Prostate gland (tissue), 2 donors: ENCODE measurements at regions not wholly inside any gene's neighbourhood (a gene's known extent, or its start where the extent isn't known, plus 50 kb on each side); places are given as distances from the start of the nearest gene placed in this dataset.

Experiments
- DNase-seq: peaks from one replicate; pipeline ENCODE4 v3.0.0-alpha.2; 2019; ENCODE audit warnings: low spot score
- H3K27ac ChIP-seq, 2 donors: fragments of 200-600 bp; sonication (generic); 2 replicates each; pipeline ENCODE4 v1.5.1; 2017 to 2019
- H3K27me3 ChIP-seq: fragments of 200-600 bp; sonication (generic); replicated peaks from 2 replicates; pipeline ENCODE4 v1.5.1; 2019; ENCODE audit not compliant: insufficient read depth
- H3K36me3 ChIP-seq, 2 donors: fragments of 200-600 bp; sonication (generic); 1 replicate in 1 of 2; 2 replicates in 1 of 2; pipeline versions ENCODE4 v1.5.1 to v1.8.1; 2017 to 2019
- H3K4me1 ChIP-seq: fragments of 200-600 bp; sonication (generic); replicated peaks from 2 replicates; pipeline ENCODE4 v1.5.1; 2019
- H3K4me3 ChIP-seq, 2 donors: fragments of 200-600 bp; sonication (generic); 2 replicates each; pipeline ENCODE4 v1.5.1; 2017 to 2019
- H3K9me3 ChIP-seq: fragments of 200-600 bp; sonication (generic); 2 replicates; pipeline ENCODE4 v1.5.1; 2017
- POLR2A ChIP-seq: fragments of 450-650 bp; IDR thresholded peaks from one replicate; pipeline ENCODE4 v1.6.1; 2016; ENCODE audit warnings: antibody characterized with exemption, mild to moderate bottlenecking
- POLR2AphosphoS5 ChIP-seq: sonication (generic); formaldehyde crosslinking; IDR thresholded peaks from one replicate; pipeline ENCODE4 v1.6.1; 2017; ENCODE audit warnings: antibody characterized with exemption
- WGBS: methylation state at CpG from one replicate; pipeline ENCODE4 v1.1.5; 2018; 5-methylcytosine and 5-hydroxymethylcytosine counted together
- intact Hi-C: fragments of 100-400 bp; cut with DNase I; formaldehyde crosslinking; loops from one replicate; pipeline ENCODE4 v1.14.2; 2022
- TF ChIP-seq, protein P1 (sequence below), 4 experiments: fragments of 200-600 bp in 2 of 4; fragments of 450-650 bp in 2 of 4; sonication (generic) in 2 of 4; IDR thresholded peaks; 1 replicate in 3 of 4; 2 replicates in 1 of 4; pipeline ENCODE4 v1.5.1; 2016 to 2019; ENCODE audit warnings: antibody characterized with exemption in 4 of 4, mild to moderate bottlenecking in 2 of 4, moderate library complexity in 2 of 4

DNA sequence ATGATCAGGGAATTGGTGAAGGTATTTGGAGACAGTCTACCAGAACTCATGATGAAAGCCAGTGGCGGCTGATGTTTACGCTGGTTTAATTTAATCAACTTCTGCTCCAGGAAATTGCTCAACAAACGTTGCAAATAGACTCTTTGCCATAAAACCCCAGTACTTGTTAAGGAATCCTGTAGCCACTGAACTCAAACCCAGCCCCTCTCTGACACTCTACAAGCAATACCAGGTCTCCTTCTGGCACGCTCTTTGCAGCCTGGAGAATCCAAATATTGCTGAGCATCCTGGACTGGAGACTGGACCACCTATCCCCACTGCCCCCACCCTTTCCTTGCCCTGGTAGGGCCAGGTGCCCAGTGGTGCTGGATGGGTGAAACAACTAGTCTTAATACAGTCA, 308.2 kb downstream of the FBXO15 start:
- TF ChIP-seq, protein P1, sequence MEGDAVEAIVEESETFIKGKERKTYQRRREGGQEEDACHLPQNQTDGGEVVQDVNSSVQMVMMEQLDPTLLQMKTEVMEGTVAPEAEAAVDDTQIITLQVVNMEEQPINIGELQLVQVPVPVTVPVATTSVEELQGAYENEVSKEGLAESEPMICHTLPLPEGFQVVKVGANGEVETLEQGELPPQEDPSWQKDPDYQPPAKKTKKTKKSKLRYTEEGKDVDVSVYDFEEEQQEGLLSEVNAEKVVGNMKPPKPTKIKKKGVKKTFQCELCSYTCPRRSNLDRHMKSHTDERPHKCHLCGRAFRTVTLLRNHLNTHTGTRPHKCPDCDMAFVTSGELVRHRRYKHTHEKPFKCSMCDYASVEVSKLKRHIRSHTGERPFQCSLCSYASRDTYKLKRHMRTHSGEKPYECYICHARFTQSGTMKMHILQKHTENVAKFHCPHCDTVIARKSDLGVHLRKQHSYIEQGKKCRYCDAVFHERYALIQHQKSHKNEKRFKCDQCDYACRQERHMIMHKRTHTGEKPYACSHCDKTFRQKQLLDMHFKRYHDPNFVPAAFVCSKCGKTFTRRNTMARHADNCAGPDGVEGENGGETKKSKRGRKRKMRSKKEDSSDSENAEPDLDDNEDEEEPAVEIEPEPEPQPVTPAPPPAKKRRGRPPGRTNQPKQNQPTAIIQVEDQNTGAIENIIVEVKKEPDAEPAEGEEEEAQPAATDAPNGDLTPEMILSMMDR (IDR thresholded peaks at IDR 0.05), result no peak
- TF ChIP-seq POLR2AphosphoS5, result no peak
- TF ChIP-seq POLR2A, result no peak
- Histone ChIP-seq H3K9me3 (no peaks in the 10 kb centered on the region), H3K27ac (no peak overlapping the region), H3K36me3 (no peaks in the 10 kb centered on the region), H3K4me1 (no peaks in the 10 kb centered on the region), H3K4me3 (no peak overlapping the region), H3K27me3 (no peaks in the 10 kb centered on the region)
- intact Hi-C loops, result no loop called here
- no peak for DNase-seq
- WGBS, result 79% methylated on average over 4 of the region's 4 CpGs

DNA sequence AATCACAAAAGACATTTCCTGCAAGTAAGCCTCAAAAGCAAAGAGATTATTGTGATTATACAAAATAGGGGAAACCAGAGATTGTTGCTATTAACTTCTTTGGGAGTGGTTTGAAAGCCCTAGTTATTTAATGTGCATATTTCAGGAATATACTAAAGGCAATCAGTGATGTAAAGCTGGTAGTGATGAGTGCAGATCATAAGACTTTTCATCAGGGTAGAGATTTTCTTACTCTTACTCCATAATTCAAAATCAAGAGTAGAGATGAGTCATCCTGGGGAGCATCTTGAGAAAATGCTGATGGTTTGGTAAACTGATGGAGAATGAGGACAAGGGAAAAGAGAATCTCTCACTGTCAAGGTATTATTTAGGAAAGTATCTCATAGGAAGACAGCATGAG, 309.5 kb downstream of the FBXO15 start:
- Histone ChIP-seq H3K27me3 (no peaks in the 10 kb centered on the region), H3K4me3 (no peak overlapping the region), H3K36me3 (no peaks in the 10 kb centered on the region), H3K9me3 (no peaks in the 10 kb centered on the region), H3K4me1 (no peaks in the 10 kb centered on the region), H3K27ac (no peak overlapping the region)
- TF ChIP-seq POLR2AphosphoS5 (no peak), POLR2A (no peak)
- TF ChIP-seq, protein P1 (IDR thresholded peaks at IDR 0.05), result no peak
- intact Hi-C loops, result no loop called here
- DNase-seq, result no peak

DNA sequence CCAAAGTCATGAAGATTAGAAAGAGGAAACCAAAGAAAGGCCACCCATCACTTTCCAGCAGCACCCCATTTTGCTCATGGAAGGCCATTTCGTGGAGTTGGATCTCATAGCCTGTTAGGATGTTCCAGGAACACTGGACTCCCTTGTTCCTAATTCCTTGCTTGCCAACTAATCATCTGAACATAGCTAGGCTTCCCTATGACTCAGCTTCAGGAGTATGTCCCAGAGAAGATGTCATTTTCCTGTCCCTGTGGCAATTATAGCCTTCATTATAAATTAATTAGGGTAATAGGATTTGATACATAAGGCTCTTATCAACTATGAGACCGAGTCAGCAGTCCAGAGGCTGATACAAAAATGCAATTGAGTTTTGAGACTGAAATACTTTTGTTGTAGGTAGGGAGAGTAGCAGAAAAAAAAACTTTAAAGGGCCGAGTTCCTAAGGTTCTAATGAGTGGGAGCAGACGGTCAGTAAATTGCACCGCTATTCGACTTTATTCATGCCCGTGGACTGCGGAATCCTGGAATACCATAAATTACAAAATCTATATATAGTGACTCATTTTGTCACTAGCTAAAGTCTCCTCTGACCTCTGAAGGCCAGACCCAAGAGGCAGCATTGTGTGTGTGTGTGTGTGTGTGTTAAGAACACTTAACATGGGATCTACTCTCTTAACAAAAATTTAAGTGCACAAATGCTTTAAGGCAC, 311.8 kb downstream of the FBXO15 start:
- no peaks in the 10 kb centered on the region for H3K9me3 ChIP-seq
- no peaks in the 10 kb centered on the region for H3K36me3 ChIP-seq
- 93% methylated on average over 8 of the region's 8 CpGs for WGBS
- DNase-seq, result no peak
- H3K4me1 ChIP-seq, result no peaks in the 10 kb centered on the region
- no peak for TF ChIP-seq POLR2A
- H3K4me3 ChIP-seq, result no peak overlapping the region
- H3K27me3 ChIP-seq, result no peaks in the 10 kb centered on the region
- no peak overlapping the region for H3K27ac ChIP-seq
- intact Hi-C loops, result no loop called here

DNA sequence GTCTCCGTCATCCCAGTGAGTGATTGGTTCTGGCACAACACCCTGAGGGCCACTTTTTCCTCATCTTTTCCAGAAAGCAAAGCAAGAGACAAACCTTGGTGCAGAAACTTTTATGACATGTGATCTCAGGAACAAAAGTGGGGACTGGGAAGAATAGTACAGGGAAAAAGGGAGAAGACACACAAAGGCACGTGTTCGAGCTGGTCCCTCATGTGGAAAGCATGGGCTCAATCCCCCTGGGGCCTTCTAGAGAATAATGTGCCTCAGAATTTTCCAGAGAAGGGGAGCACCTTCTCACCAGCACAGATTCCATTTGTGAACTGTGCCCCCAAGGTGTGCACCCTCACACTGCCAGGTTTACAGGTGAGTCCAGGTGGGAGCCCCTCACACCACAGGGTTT, 312.6 kb downstream of the FBXO15 start:
- WGBS, result 93% methylated on average over 3 of the region's 3 CpGs
- Histone ChIP-seq H3K36me3 (no peaks in the 10 kb centered on the region), H3K27me3 (no peaks in the 10 kb centered on the region), H3K4me1 (no peaks in the 10 kb centered on the region), H3K4me3 (no peak overlapping the region), H3K27ac (no peak overlapping the region), H3K9me3 (no peaks in the 10 kb centered on the region)
- DNase-seq, result no peak
- intact Hi-C loops, result no loop called here
- TF ChIP-seq POLR2A (no peak), POLR2AphosphoS5 (no peak)
- TF ChIP-seq, protein P1 (IDR thresholded peaks at IDR 0.05), result no peak

DNA sequence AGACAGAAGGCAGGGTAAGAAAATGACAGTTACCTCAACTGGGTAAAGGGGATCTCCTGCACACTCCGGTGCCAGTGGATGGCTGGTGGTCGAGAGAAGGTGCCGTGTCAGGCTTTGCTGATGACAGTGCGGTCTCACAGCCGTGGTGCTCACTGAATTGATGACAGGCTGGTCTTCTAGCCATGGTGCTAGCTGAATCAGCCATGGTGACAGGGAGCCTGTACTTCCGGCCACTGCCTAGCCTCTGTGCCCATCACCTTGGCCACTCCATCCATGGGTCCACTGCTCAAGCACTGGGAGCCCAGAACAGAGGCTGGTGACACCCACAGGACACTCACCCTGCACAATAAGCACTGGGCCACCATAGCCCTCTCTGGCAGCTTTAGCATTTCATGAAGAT, 315.9 kb downstream of the FBXO15 start:
- intact Hi-C loops, result no loop called here
- Histone ChIP-seq H3K36me3 (no peaks in the 10 kb centered on the region), H3K4me3 (no peak overlapping the region), H3K27me3 (no peaks in the 10 kb centered on the region), H3K4me1 (no peaks in the 10 kb centered on the region), H3K27ac (no peak overlapping the region), H3K9me3 (no peaks in the 10 kb centered on the region)
- DNase-seq, result no peak
- 96% methylated on average over 6 of the region's 6 CpGs for WGBS
- TF ChIP-seq POLR2A (no peak), POLR2AphosphoS5 (no peak)
- TF ChIP-seq, protein P1 (IDR thresholded peaks at IDR 0.05), result no peak
